ENCODE measurements at regions not wholly inside any gene's neighbourhood (a gene's known extent, or its start where the extent isn't known, plus 50 kb on each side); places are given as distances from the start of the nearest gene placed in this dataset.

DNA sequence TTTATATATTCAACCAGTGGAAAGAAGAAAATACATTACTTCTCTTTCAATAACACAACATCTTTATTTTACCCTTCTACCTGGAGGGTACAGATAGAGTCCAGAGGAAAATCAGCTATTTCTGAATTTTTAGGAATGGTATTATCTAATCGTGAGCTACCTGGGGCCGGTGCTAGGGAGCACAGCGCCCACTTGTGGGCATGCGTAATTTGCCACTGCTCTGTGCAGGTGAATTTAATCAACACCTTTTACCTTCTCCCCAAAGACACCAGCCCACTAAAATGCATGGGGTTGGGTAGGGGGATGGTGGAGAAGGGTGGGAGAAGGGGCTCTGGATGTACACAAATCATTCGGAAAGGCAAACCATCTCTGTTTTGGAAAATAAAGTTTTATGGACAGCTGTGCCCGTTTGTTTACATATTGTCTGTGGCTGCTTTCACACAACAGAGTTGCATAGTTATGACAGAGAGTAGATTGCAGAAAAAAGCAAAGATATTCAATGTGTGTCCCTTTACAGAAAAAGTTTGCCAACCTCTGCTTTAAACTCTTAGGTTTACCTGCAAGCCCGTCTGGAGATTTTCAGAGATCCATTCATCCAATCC is 51.5 kb upstream of the DCC start:
- TF ChIP-seq, protein P1, sequence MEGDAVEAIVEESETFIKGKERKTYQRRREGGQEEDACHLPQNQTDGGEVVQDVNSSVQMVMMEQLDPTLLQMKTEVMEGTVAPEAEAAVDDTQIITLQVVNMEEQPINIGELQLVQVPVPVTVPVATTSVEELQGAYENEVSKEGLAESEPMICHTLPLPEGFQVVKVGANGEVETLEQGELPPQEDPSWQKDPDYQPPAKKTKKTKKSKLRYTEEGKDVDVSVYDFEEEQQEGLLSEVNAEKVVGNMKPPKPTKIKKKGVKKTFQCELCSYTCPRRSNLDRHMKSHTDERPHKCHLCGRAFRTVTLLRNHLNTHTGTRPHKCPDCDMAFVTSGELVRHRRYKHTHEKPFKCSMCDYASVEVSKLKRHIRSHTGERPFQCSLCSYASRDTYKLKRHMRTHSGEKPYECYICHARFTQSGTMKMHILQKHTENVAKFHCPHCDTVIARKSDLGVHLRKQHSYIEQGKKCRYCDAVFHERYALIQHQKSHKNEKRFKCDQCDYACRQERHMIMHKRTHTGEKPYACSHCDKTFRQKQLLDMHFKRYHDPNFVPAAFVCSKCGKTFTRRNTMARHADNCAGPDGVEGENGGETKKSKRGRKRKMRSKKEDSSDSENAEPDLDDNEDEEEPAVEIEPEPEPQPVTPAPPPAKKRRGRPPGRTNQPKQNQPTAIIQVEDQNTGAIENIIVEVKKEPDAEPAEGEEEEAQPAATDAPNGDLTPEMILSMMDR (IDR thresholded peaks at IDR 0.05; ENCODE audit: borderline replicate concordance, insufficient read depth, low read depth, low read length) = peak; percentile 86
- H3K4me3 ChIP-seq (ENCODE audit: low read depth, low read length) = no peak overlapping the region

DNA sequence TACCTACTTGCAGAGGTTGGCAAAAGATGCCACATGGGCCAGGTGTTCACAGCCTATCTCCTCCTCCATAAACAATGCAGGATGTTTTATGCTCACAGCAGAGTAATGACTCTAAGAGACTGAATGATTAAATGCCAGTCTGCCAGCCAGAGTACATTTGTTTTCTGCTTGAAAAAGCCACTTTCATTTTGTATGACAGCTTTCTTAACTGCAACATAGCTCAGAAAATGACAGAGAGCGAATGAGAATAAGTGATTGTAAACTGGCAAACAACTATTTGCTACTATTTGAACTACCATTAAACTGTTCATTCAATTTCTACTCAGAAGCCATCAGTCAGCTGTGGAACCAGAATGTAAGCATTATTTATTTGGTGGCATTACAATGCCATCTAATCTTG is 50.6 kb upstream of the DCC start:
- H3K4me3 ChIP-seq (ENCODE audit: low read depth, low read length) = no peak overlapping the region
- TF ChIP-seq, protein P1 (IDR thresholded peaks at IDR 0.05; ENCODE audit: borderline replicate concordance, insufficient read depth, low read depth, low read length) = no peak
